MM.1S (cell line): ENCODE measurements at regions not wholly inside any gene's neighbourhood (a gene's known extent, or its start where the extent isn't known, plus 50 kb on each side); places are given as distances from the start of the nearest gene placed in this dataset.

Experiments
- CTCF ChIP-seq: fragments of 300-600 bp; sonication (generic); IDR thresholded peaks from 2 replicates; pipeline ENCODE4 v1.5.1; 2016; ENCODE audit warnings: antibody characterized with exemption, low read length, mixed read lengths
- EZH2 ChIP-seq: fragments of 300-600 bp; sonication (generic); optimal IDR thresholded peaks from 2 replicates; pipeline ENCODE3; 2017; ENCODE audit warnings: low read depth, mild to moderate bottlenecking, antibody characterized with exemption, low read length, mixed read lengths
- EZH2phosphoT487 ChIP-seq: fragments of 300-600 bp; sonication (generic); IDR thresholded peaks from 2 replicates; pipeline ENCODE4 v1.6.1; 2018; ENCODE audit warnings: antibody characterized with exemption, low read length

GRCh38 chr12:34607520-34608195 is 585.4 kb downstream of the ALG10 start:
- no peak for TF ChIP-seq CTCF
- TF ChIP-seq EZH2phosphoT487 = no peak
- TF ChIP-seq EZH2 = no peak
